ENCODE measurements at regions not wholly inside any gene's neighbourhood (a gene's known extent, or its start where the extent isn't known, plus 50 kb on each side); places are given as distances from the start of the nearest gene placed in this dataset.

DNA sequence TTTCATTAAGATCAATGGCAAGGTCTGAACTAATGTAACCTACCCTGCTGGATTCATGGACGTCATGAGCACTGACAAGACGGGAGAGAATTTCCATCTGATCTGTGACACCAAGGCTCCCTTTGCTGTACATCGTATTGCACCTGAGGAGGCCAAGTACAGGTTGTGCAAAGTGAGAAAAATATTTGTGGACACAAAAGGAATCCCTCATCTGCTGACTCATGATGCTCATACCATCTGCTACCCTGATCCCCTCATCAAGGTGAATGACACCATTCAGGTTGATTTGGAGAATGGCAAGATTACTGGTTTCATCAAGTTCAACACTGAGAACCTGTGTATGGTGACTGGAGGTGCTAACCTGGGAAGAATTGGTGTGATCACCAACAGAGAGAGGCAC is 82.3 kb upstream of the NDUFV2 start:
- no peak overlapping the region for H3K18ac ChIP-seq (ENCODE audit: extremely low read depth, low read length)
- no peak overlapping the region for H3K27ac ChIP-seq (ENCODE audit: low read depth, low read length)
- no peak overlapping the region for H2BK12ac ChIP-seq (ENCODE audit: low read depth, low read length)
- H3K79me1 ChIP-seq (ENCODE audit: low read depth, low read length), result no peaks in the 10 kb centered on the region
- H2BK20ac ChIP-seq (ENCODE audit: low read length), result no peak overlapping the region
- H4K5ac ChIP-seq (ENCODE audit: insufficient read length, low read depth, low read length), result no peak overlapping the region
- H3K4me1 ChIP-seq (replicated peaks in 1 of 4; ENCODE audit: control insufficient read depth in 3 of 4, insufficient read depth in 4 of 4, low read length in 3 of 4), result peaks cover 3 to 16% (median 11%) of the 10 kb centered on the region in 4 experiments
- H4K20me1 ChIP-seq (replicated peaks in 1 of 2; ENCODE audit: control insufficient read depth in 1 of 2, insufficient read depth in 2 of 2, low read length in 2 of 2), result no peaks in the 10 kb centered on the region
- ChIA-PET POLR2A (ENCODE audit: partially characterized antibody) (interaction anchor here (1.5 kb wide), 1 partner anchor 13 kb away, joined by 3 read pairs; no protein-coding TSS in a partner anchor), CTCF (ENCODE audit: partially characterized antibody) (interaction anchor here (0.9 kb wide), 1 partner anchor 27 kb away, joined by 3 read pairs; no protein-coding TSS in a partner anchor)
- no peak overlapping the region for H2AK5ac ChIP-seq (ENCODE audit: low read depth, low read length)
- H3K56ac ChIP-seq (replicated peaks; ENCODE audit: insufficient read length, low read depth, low read length), result no peak overlapping the region
- 88% methylated on average over 3 of the region's 3 CpGs; no CpG with 5 or more reads in 1 of the 2 experiments for WGBS, 2 experiments (ENCODE audit: extremely low coverage in 1 of 2, insufficient coverage in 1 of 2, insufficient read length in 1 of 2, insufficient replicate concordance in 2 of 2, low coverage in 1 of 2, low lambda C conversion rate in 2 of 2, missing lambda C conversion rate in 1 of 2)
- H4K91ac ChIP-seq (replicated peaks; ENCODE audit: insufficient read length, low read length), result no peak overlapping the region
- H3K9me3 ChIP-seq (ENCODE audit: insufficient read depth in 2 of 2, low read depth in 1 of 2, low read length in 1 of 2), result no peaks in the 10 kb centered on the region
- no peaks in the 10 kb centered on the region for H3K79me2 ChIP-seq (ENCODE audit: control insufficient read depth in 1 of 2, insufficient read depth in 2 of 2, low read length in 2 of 2)
- H2BK120ac ChIP-seq (replicated peaks; ENCODE audit: low read depth, low read length), result no peak overlapping the region
- no peak overlapping the region for H2BK15ac ChIP-seq (ENCODE audit: low read length)
- H3K27me3 ChIP-seq (replicated peaks in 1 of 4; ENCODE audit: control insufficient read depth in 3 of 4, extremely low read depth in 1 of 4, insufficient read depth in 3 of 4, low read length in 3 of 4), result no peaks in the 10 kb centered on the region; a peak in 2 of 7 replicates
- no peak overlapping the region for H3K4me3 ChIP-seq (ENCODE audit: extremely low read depth in 1 of 4, insufficient read depth in 2 of 4, low read depth in 3 of 4, low read length in 4 of 4)
- DNase-seq (ENCODE audit: low read depth in 1 of 2, low spot score in 2 of 2) (no peak), FAIRE-seq (no peak)
- H3K9ac ChIP-seq (replicated peaks in 1 of 4; ENCODE audit: extremely low read depth in 1 of 4, low read depth in 3 of 4, low read length in 3 of 4), result no peak overlapping the region
- H3K36me3 ChIP-seq (ENCODE audit: control insufficient read depth in 2 of 4, insufficient read depth in 4 of 4, low read length in 3 of 4), result no peaks in the 10 kb centered on the region
- no peak overlapping the region for H3K4me2 ChIP-seq (ENCODE audit: insufficient read depth in 1 of 2, low read depth in 2 of 2, low read length in 2 of 2)
- no peak overlapping the region for H4K8ac ChIP-seq (ENCODE audit: extremely low read depth, insufficient read depth, low read length)
- H3K14ac ChIP-seq (ENCODE audit: insufficient read length), result no peak overlapping the region
- H2AFZ ChIP-seq (ENCODE audit: low read length), result no peak overlapping the region
- no peak overlapping the region for H3K4ac ChIP-seq (replicated peaks; ENCODE audit: insufficient read length, low read depth, low read length)
- no peak overlapping the region for H3K23ac ChIP-seq (ENCODE audit: insufficient read length)
- no peak overlapping the region for H2BK5ac ChIP-seq (ENCODE audit: low read depth, low read length)
- 0 out of 2 replicates have a peak, but pooled peaks cover 2% of the 10 kb centered on the region for H3K23me2 ChIP-seq (ENCODE audit: low read depth, low read length)
- TF ChIP-seq EGR1 (IDR thresholded peaks at IDR 0.05; ENCODE audit: borderline replicate concordance, low read depth, low read length), result no peak
- no peak for TF ChIP-seq NANOG (IDR thresholded peaks at IDR 0.05; ENCODE audit: insufficient read depth, low read depth, low read length, poor library complexity, severe bottlenecking)
- TF ChIP-seq KDM5A (IDR thresholded peaks at IDR 0.05; ENCODE audit: low read length), result no peak
- no peak for TF ChIP-seq CREB1 (IDR thresholded peaks at IDR 0.05)
- TF ChIP-seq FOSL1 (IDR thresholded peaks at IDR 0.05; ENCODE audit: insufficient read depth, low read depth, low read length), result no peak
- TF ChIP-seq RXRA (IDR thresholded peaks at IDR 0.05; ENCODE audit: insufficient read depth, low read depth, low read length), result no peak
- no peak for TF ChIP-seq POU5F1 (IDR thresholded peaks at IDR 0.05; ENCODE audit: low read depth, low read length)
- no peak for TF ChIP-seq RAD21 (IDR thresholded peaks at IDR 0.05 in 1 of 2, conservative IDR thresholded peaks at IDR 0.05 in 1 of 2; ENCODE audit: low read depth in 2 of 2, low read length in 2 of 2)
- TF ChIP-seq CHD1 (IDR thresholded peaks at IDR 0.05; ENCODE audit: low read depth, low read length), result no peak
- TF ChIP-seq, protein P1, sequence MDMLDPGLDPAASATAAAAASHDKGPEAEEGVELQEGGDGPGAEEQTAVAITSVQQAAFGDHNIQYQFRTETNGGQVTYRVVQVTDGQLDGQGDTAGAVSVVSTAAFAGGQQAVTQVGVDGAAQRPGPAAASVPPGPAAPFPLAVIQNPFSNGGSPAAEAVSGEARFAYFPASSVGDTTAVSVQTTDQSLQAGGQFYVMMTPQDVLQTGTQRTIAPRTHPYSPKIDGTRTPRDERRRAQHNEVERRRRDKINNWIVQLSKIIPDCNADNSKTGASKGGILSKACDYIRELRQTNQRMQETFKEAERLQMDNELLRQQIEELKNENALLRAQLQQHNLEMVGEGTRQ (IDR thresholded peaks at IDR 0.05; ENCODE audit: low read length), result no peak
- TF ChIP-seq SUZ12 (IDR thresholded peaks at IDR 0.05; ENCODE audit: low read length), result no peak
- TF ChIP-seq EP300 (IDR thresholded peaks at IDR 0.05; ENCODE audit: borderline replicate concordance in 1 of 2, low read depth in 2 of 2, low read length in 2 of 2), result no peak
- TF ChIP-seq SRF (IDR thresholded peaks at IDR 0.05; ENCODE audit: low read depth, low read length), result no peak

Measured in H1 (cell line).